Peyer's patch (tissue), 4 donors: ENCODE measurements at regions not wholly inside any gene's neighbourhood (a gene's known extent, or its start where the extent isn't known, plus 50 kb on each side); places are given as distances from the start of the nearest gene placed in this dataset.

Source experiments
- POLR2A ChIP-seq, 2 donors: fragments of 450-650 bp; IDR thresholded peaks; one replicate each; pipeline ENCODE4 v1.5.1; 2017; ENCODE audit warnings: antibody characterized with exemption in 2 of 2, mild to moderate bottlenecking in 2 of 2, moderate library complexity in 2 of 2
- TF ChIP-seq, protein P1 (sequence below), 6 experiments: fragments of 450-650 bp in 4 of 6; fragments of 200-600 bp in 2 of 6; sonication (generic) in 1 of 6; IDR thresholded peaks; one replicate each; pipeline ENCODE4 v1.5.1; 2017 to 2019; ENCODE audit warnings: antibody characterized with exemption in 6 of 6, mild to moderate bottlenecking in 3 of 6, moderate library complexity in 1 of 6

GRCh38 chr14:86955771-86956354, 1037.1 kb downstream of the GALC start:
- TF ChIP-seq, protein P1, sequence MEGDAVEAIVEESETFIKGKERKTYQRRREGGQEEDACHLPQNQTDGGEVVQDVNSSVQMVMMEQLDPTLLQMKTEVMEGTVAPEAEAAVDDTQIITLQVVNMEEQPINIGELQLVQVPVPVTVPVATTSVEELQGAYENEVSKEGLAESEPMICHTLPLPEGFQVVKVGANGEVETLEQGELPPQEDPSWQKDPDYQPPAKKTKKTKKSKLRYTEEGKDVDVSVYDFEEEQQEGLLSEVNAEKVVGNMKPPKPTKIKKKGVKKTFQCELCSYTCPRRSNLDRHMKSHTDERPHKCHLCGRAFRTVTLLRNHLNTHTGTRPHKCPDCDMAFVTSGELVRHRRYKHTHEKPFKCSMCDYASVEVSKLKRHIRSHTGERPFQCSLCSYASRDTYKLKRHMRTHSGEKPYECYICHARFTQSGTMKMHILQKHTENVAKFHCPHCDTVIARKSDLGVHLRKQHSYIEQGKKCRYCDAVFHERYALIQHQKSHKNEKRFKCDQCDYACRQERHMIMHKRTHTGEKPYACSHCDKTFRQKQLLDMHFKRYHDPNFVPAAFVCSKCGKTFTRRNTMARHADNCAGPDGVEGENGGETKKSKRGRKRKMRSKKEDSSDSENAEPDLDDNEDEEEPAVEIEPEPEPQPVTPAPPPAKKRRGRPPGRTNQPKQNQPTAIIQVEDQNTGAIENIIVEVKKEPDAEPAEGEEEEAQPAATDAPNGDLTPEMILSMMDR (IDR thresholded peaks at IDR 0.05) = no peak
- no peak for TF ChIP-seq POLR2A (IDR thresholded peaks at IDR 0.05)
